Lower leg skin (tissue), 3 donors: ENCODE measurements at regions not wholly inside any gene's neighbourhood (a gene's known extent, or its start where the extent isn't known, plus 50 kb on each side); places are given as distances from the start of the nearest gene placed in this dataset.

ENCODE experiments used
- POLR2A ChIP-seq, 2 donors: fragments of 450-650 bp; IDR thresholded peaks; one replicate each; pipeline ENCODE4 v1.6.1; 2016 to 2017; ENCODE audit warnings: antibody characterized with exemption in 2 of 2, mild to moderate bottlenecking in 1 of 2, moderate library complexity in 1 of 2
- TF ChIP-seq, protein P1 (sequence below), 3 donors: fragments of 450-650 bp; IDR thresholded peaks; one replicate each; pipeline ENCODE4 v1.5.1; 2016; ENCODE audit warnings: antibody characterized with exemption in 3 of 3, mild to moderate bottlenecking in 3 of 3, moderate library complexity in 2 of 3

DNA sequence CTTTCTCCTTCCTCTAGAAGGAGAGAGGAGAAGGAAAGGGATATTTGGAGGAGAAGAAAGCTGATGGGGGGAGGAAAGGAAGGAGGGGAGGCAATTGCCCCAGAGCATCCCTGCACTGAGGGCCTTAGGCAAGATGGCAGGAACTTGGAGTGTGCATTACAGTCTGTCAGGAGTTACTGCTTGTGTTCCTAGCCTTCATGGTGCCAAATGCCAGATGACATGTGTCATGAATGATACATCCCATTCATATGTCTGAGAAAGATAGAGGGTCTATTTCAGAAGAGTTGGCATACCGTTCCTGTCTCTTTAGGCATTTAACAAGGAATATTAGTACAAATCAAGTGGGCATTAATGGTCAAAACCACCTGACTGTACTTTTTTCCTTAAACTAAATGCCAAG, 232.1 kb upstream of the NT5C1B start:
- TF ChIP-seq, protein P1, sequence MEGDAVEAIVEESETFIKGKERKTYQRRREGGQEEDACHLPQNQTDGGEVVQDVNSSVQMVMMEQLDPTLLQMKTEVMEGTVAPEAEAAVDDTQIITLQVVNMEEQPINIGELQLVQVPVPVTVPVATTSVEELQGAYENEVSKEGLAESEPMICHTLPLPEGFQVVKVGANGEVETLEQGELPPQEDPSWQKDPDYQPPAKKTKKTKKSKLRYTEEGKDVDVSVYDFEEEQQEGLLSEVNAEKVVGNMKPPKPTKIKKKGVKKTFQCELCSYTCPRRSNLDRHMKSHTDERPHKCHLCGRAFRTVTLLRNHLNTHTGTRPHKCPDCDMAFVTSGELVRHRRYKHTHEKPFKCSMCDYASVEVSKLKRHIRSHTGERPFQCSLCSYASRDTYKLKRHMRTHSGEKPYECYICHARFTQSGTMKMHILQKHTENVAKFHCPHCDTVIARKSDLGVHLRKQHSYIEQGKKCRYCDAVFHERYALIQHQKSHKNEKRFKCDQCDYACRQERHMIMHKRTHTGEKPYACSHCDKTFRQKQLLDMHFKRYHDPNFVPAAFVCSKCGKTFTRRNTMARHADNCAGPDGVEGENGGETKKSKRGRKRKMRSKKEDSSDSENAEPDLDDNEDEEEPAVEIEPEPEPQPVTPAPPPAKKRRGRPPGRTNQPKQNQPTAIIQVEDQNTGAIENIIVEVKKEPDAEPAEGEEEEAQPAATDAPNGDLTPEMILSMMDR (IDR thresholded peaks at IDR 0.05): no peak
- no peak for TF ChIP-seq POLR2A (IDR thresholded peaks at IDR 0.05)
